ENCODE measurements at regions not wholly inside any gene's neighbourhood (a gene's known extent, or its start where the extent isn't known, plus 50 kb on each side); places are given as distances from the start of the nearest gene placed in this dataset.
"Not testable (repeated sequence)": the region's sequence is repeated elsewhere in the genome, so short reads cannot be mapped to it uniquely, and the experiment has no call there.

DNA sequence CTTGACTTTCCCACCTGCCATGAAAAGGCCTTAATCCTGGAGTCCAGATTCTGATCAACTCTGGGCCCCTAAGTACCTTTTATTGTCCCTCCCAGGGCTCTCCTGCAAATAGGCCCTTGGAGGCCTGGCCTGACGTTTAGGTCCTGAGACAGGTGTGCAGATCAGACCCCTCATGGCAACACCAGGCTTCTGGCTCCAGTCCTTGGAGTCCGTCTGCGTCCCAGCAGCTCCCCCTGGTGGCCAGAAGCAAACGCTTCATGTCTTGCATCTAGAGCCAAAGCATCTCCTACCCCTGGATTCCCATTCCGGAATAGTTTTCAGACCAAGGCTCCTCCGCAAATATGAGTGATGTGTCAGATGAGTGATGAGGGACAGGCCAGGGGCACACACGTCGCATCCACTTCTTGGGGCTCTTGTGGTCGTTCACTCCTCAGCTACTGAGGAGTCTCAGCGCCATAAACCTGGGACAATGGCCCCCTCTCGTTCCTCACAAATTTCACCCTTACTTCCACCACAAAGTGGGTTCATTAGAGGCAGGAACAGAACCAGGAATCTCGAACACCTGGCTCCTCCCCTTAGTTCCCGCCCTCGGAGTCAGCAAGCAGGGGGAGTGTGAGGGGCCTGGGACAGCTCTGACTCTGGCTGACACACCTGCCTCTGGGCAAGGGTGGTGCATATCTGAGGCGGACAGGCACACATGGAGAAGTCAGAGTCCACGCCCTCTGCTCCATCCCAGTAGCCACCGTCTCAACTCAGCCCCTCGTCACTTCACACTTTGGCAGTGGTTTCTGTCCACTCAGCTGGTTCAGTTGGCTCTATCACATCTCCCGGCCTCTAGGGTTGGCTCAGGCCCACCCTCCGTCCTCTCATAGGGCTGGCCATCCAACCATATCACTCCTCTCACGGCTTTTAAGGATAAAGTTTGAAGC is 77.9 kb upstream of the PWP1 start:
- Mint-ChIP-seq H3K27me3 (ENCODE audit: low read depth in 3 of 3) (peaks cover 0 to 3% (median 3%) of the 10 kb centered on the region in 3 donors), H3K4me3 (no peak overlapping the region), H3K27ac (no peak overlapping the region), H3K36me3 (no peaks in the 10 kb centered on the region), H3K4me1 (no peaks in the 10 kb centered on the region), H3K9me3 (peaks cover 0 to 1% (median 0%) of the 10 kb centered on the region in 6 donors)
- peak; percentile 64 to 72 (median 67) for DNase-seq

- H3K9me3 Mint-ChIP-seq; DNase-seq; H3K4me1 Mint-ChIP-seq; H3K27ac Mint-ChIP-seq; H3K4me3 Mint-ChIP-seq; H3K27me3 Mint-ChIP-seq (ENCODE audit: low read depth in 3 of 3); H3K36me3 Mint-ChIP-seq: not testable (repeated sequence)
Observed at GRCh38 chr12:107608779-107609178, 76.8 kb upstream of the PWP1 start.

DNA sequence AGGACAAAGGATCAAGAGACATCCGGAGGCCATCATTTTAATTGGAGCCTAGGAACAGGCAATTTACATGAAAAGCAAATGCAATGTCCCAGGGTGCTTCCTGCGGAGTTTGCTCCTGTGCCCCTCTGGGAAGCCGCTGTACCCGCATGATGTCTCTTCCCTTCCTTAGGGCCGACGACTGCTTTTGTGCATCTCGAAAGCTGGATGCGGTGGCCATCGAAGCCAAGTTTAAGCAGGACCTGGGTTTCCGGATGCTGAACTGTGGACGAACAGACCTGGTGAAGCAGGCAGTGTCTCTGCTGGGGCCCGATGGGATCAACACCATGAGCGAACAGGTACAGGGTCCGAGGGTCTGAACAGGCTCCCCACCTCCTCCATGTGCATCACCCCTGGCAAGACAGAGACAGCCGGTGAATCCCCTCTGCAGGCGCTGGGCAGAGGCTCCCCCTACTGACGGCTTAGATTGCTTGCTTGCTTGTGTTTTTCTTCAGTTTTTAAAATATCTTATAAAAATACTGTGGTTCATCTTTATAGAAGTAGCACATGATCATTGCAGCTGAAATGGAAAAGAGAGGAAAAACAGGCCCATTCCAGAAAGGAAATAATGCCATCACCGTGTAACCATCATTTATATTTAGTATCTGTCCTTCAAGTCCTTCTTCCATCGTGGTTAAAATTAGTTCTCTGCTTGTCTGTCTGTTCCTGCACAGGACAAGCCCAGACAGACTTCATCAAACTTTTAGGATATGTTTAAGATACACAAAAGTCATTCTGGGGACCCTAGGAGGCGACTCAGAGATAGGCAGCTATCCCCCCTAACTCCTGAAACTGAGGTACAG is 75.4 kb upstream of the PWP1 start:
- Mint-ChIP-seq H3K27me3 (ENCODE audit: low read depth in 3 of 3) (peaks cover 0 to 6% (median 3%) of the 10 kb centered on the region in 3 donors), H3K4me1 (no peaks in the 10 kb centered on the region), H3K36me3 (no peaks in the 10 kb centered on the region), H3K9me3 (peaks cover 0 to 1% (median 0%) of the 10 kb centered on the region in 6 donors), H3K4me3 (no peak overlapping the region), H3K27ac (no peak overlapping the region)
- DNase-seq = no peak

GRCh38 chr12:107612508-107612907 is 73.1 kb upstream of the PWP1 start:
- Mint-ChIP-seq H3K4me1 (no peaks in the 10 kb centered on the region), H3K36me3 (no peaks in the 10 kb centered on the region), H3K4me3 (no peak overlapping the region), H3K27me3 (ENCODE audit: low read depth in 3 of 3) (peaks cover 0 to 8% (median 2%) of the 10 kb centered on the region in 3 donors), H3K27ac (no peak overlapping the region), H3K9me3 (no peaks in the 10 kb centered on the region)
- DNase-seq = no peak

DNA sequence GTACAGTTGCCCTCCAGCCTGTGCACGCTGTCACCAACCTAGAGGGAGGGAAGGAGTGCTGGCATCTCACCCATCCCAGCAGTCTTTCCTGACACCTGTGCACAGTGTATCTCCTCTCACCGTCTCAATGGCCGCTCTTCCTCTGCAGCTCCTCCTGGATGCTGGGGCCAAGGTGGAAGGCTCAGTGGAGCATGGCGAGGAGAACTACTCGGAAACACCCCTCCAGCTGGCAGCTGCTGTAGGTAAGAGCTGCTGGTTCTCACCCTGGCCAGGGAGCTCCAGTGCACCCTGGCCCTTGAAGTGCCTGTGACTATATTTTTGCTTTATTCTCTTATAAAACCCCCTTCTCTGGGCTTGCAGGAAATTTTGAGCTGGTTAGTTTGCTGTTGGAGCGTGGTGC is 68.7 kb upstream of the PWP1 start:
- H3K27me3 Mint-ChIP-seq (ENCODE audit: low read depth in 3 of 3) = peaks cover 2 to 5% (median 2%) of the 10 kb centered on the region in 3 donors
- H3K9me3 Mint-ChIP-seq = no peaks in the 10 kb centered on the region
- no peak overlapping the region for H3K27ac Mint-ChIP-seq
- H3K36me3 Mint-ChIP-seq = no peaks in the 10 kb centered on the region
- no peaks in the 10 kb centered on the region for H3K4me1 Mint-ChIP-seq
- no peak overlapping the region for H3K4me3 Mint-ChIP-seq
- DNase-seq = no peak

GRCh38 chr12:107618106-107618505 is 67.5 kb upstream of the PWP1 start:
- Mint-ChIP-seq H3K9me3 (no peaks in the 10 kb centered on the region), H3K27me3 (ENCODE audit: low read depth in 3 of 3) (peaks cover 2 to 3% (median 2%) of the 10 kb centered on the region in 3 donors), H3K4me1 (no peaks in the 10 kb centered on the region), H3K36me3 (no peaks in the 10 kb centered on the region), H3K4me3 (no peak overlapping the region), H3K27ac (no peak overlapping the region)
- DNase-seq = no peak

- H3K36me3 Mint-ChIP-seq = peaks cover 0 to 3% (median under 1%) of the 10 kb centered on the region in 3 donors
- no peak overlapping the region for H3K4me3 Mint-ChIP-seq
- H3K4me1 Mint-ChIP-seq = no peaks in the 10 kb centered on the region
- DNase-seq = no peak
- H3K9me3 Mint-ChIP-seq = no peaks in the 10 kb centered on the region
- H3K27ac Mint-ChIP-seq = no peak overlapping the region
- H3K27me3 Mint-ChIP-seq (ENCODE audit: low read depth in 3 of 3) = peaks cover 2% of the 10 kb centered on the region in 3 donors
Observed at GRCh38 chr12:107619831-107620230, 65.8 kb upstream of the PWP1 start.

- H3K27me3 Mint-ChIP-seq (ENCODE audit: low read depth in 3 of 3) = peaks cover 2% of the 10 kb centered on the region in 3 donors
- no peaks in the 10 kb centered on the region for H3K4me1 Mint-ChIP-seq
- peaks cover 0 to 5% (median 3%) of the 10 kb centered on the region in 3 donors for H3K36me3 Mint-ChIP-seq
- no peaks in the 10 kb centered on the region for H3K9me3 Mint-ChIP-seq
- H3K4me3 Mint-ChIP-seq = no peak overlapping the region
- H3K27ac Mint-ChIP-seq = peak overlapping the region in 1 of 6 donors; percentile 55
- DNase-seq = no peak
Observed at GRCh38 chr12:107622001-107622400, 63.6 kb upstream of the PWP1 start.

- no peaks in the 10 kb centered on the region for H3K4me1 Mint-ChIP-seq
- no peak overlapping the region for H3K27ac Mint-ChIP-seq
- no peaks in the 10 kb centered on the region for H3K9me3 Mint-ChIP-seq
- no peak overlapping the region for H3K4me3 Mint-ChIP-seq
- peaks cover 0 to 2% (median 0%) of the 10 kb centered on the region in 3 donors for H3K27me3 Mint-ChIP-seq (ENCODE audit: low read depth in 3 of 3)
- no peak for DNase-seq
- peaks cover 0 to 5% (median 3%) of the 10 kb centered on the region in 3 donors for H3K36me3 Mint-ChIP-seq
Observed at GRCh38 chr12:107624493-107624892, 61.1 kb upstream of the PWP1 start.

GRCh38 chr12:107631715-107632114 is 53.9 kb upstream of the PWP1 start:
- Mint-ChIP-seq H3K9me3 (no peaks in the 10 kb centered on the region), H3K27ac (no peak overlapping the region), H3K4me1 (no peaks in the 10 kb centered on the region), H3K4me3 (no peak overlapping the region), H3K27me3 (ENCODE audit: low read depth in 3 of 3) (no peaks in the 10 kb centered on the region), H3K36me3 (no peaks in the 10 kb centered on the region)
- DNase-seq = no peak

DNA sequence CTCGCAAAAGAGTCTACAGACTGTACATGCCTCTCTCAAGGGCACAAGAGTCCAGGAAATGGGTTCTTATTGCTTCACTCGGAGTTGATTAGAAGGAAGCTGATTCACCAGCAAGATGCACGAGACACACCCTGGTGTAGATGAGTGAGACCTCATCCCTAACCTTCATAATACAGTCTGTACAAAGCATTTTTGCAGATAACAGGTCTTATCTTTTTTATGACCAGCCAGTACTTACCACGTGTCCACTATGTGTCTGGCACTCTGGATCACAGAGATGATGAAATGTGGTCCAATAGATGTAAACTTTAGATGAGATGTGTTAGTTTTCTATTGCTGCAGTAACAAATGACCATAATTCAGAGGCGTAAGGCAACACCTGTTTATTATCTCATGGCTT is 53.4 kb upstream of the PWP1 start:
- Mint-ChIP-seq H3K4me1 (no peaks in the 10 kb centered on the region), H3K27ac (no peak overlapping the region), H3K4me3 (no peak overlapping the region), H3K27me3 (ENCODE audit: low read depth in 3 of 3) (no peaks in the 10 kb centered on the region), H3K9me3 (no peaks in the 10 kb centered on the region), H3K36me3 (no peaks in the 10 kb centered on the region)
- DNase-seq = no peak

- Mint-ChIP-seq H3K27me3 (ENCODE audit: low read depth in 3 of 3) (peaks cover 0 to 4% (median 0%) of the 10 kb centered on the region in 3 donors), H3K4me1 (no peaks in the 10 kb centered on the region), H3K9me3 (no peaks in the 10 kb centered on the region)
Observed at GRCh38 chr12:107634530-107634929, 51.1 kb upstream of the PWP1 start.

DNA sequence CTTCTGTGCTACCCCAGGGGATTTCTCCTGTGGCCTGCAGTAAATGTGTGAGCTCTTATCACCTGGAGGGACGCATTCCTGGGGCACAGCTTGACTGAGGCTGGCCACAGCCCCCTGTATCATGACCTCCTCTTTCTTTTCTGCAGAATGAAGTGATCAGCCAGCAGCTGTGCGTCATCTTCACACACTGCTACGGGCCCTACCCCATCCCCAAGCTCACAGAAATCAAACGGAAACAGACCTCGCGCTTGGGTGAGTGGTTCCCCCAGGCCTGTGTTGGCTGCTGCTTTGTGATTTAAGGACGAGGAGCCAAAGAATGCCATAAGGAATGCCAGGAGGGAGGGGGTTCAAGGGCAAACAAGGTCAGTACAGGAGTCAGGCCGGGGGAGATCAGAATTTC is 50.5 kb upstream of the PWP1 start:
- no peak overlapping the region for H3K27ac Mint-ChIP-seq
- DNase-seq = no peak
- no peaks in the 10 kb centered on the region for H3K9me3 Mint-ChIP-seq
- H3K4me1 Mint-ChIP-seq = no peaks in the 10 kb centered on the region
- H3K27me3 Mint-ChIP-seq (ENCODE audit: low read depth in 3 of 3) = peaks cover 0 to 4% (median 0%) of the 10 kb centered on the region in 3 donors
- H3K36me3 Mint-ChIP-seq = no peaks in the 10 kb centered on the region
- no peak overlapping the region for H3K4me3 Mint-ChIP-seq

More at GRCh38 chr12:107634530-107634929, 51.1 kb upstream of the PWP1 start:
- no peak overlapping the region for H3K4me3 Mint-ChIP-seq
- no peaks in the 10 kb centered on the region for H3K36me3 Mint-ChIP-seq
- no peak overlapping the region for H3K27ac Mint-ChIP-seq
- no peak for DNase-seq
